GM18502 (cell line): ENCODE measurements at regions not wholly inside any gene's neighbourhood (a gene's known extent, or its start where the extent isn't known, plus 50 kb on each side); places are given as distances from the start of the nearest gene placed in this dataset.

Experiments used
- ATAC-seq: cut with Tn5 transposase; IDR thresholded peaks from one replicate; pipeline ENCODE4 v1.9.1; 2021; ENCODE audit warnings: mild to moderate bottlenecking; ENCODE audit not compliant: unreplicated experiment, poor library complexity

DNA sequence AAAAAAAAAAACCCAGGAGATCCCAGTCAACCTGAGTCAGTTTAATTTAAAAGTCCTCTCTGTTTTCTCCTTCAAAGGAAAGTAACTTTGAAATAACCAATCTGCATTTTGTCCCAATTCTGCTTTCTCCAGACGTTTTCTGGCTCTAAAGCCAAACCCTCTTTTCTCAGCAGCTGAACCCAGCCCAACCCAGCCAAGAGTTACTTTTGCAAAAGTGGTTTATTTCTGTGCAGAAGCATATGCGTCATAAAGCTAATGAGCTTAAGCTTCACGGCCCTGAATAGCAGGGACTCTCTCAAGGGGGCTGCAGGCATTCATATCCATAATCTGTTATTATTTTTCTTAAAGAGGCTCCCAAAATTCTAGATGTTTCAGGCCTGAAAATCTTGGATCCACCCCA is 176.6 kb downstream of the GALC start:
- no peak for ATAC-seq

DNA sequence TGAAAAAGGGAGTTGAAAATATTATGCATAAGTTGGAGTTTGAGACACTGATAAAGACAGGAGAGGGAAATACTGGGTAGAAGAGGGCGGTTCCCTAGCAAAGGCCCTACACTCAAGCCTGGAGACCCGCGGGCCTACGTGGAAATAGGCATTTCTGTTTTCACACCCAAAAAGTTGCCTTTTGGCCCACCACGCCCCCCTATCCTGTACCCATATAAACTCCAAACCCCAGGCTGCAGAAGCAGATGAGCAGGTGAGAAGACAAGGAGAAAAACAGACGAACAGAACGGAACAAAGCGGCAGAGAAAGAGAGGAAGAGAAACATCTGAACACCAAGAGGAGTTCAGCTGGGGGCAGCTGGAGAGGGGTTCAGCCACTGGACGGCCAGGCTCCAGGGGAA is 177.9 kb downstream of the GALC start:
- no peak for ATAC-seq

DNA sequence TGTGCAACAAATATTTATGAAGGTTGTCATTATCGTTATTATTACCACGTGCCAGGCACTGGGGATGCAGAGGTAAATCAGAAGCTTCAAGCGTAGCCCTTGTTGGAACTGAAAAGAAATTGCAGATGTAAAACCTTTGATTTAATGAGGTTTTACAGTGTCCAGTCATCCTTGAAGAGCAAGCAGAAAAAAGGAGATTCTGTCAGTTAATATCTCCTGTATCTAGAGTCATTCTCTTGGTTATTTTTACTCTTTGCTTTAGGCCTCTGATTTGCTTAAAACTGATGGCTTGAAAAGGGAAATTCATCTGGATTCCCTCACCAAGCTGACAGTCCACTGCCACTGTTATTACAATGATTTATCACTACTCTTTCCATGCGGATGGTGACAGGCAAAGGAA is 179.3 kb downstream of the GALC start:
- ATAC-seq = no peak

DNA sequence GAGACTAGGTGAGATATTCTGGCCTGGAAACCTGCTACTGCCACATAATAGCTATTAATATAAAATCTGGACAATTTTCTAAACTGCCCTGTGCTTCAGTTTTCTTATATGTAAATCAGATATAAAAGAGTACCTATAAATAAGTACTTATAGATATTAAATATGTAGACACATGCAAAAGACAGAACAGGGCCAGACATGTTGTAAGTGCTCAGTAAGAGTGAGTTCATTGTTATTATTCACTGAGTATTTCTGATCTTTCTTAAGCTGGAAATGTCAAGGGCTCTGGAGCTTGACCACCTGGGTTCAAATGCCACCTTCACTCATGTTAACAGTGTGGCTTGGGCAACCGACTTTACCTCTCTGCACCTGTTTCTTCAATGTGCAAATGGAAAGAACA is 179.8 kb downstream of the GALC start:
- ATAC-seq = no peak

DNA sequence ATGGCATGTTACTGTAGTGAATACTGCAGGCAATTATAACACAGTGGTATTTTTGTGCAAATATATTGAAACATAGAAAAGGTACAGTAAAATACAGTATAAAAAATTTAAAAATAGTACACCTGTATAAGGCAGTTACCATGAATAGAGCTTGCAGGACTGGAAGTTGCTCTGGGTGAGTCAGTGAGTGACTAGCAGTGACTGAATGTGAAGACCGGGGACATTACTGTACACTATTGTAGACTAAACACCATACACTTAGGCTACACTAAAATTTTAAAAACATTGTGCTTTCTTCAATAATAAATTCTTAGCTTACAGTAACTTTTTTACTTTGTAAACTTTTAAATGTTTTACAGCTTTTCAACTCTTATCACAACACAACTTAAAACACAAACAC is 181.7 kb downstream of the GALC start:
- no peak for ATAC-seq

DNA sequence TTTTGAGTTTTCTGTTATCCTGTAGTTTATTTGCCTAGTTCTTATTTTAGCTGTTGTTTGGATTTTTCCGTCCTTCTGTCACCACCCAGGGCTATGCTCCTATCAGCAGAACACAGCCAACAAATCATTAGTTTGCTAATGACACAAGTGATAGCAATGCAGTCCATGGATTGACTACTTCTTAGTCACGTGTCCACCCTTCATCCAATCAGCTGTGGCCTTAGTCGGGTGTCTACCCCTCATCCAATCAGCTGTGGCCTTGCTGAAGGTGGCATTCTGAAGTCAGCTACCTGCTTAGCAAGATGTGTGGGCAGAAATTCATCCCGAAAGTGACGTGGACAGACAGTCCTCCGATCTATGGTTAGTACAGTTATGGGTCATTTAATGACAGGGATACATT is 182.3 kb downstream of the GALC start:
- ATAC-seq = no peak

DNA sequence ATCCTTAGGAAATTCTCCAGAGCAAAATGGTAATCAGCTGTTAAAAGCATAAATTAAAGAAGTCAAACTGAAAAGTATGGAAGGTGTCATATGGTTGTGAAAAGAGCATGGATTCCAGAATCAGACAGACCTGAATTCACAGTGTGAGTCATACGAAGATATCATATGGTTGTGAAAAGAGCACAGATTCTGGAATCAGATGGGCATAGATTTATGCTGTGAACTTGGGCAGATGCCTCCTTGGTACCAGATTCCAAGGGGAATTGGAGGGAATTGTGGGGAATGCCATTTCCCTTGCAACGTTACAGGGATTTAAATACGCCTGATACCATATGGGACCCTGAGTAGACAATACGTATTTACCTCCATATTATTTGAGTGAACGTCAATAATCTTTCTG is 183.7 kb downstream of the GALC start:
- ATAC-seq = no peak

DNA sequence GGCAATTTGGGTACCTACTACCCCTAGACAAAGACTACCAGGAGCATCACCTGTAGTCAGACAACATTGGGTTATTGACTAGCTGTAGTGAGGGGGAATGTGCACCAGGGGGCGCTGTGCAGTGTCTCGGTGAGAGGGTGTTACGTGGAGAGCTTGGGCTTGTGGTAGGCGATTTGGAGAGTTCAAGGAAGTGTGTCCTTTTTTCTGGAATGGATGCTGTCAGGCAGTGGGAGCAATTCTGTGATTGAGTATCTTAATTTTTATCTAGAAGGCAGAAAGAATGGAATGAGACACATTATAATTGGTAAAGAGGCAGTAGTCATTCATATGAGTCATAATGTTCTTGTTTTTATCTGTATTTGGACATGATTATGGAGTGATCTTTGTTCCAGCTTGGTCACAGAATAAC is 187.7 kb downstream of the GALC start:
- peak; percentile 92 for ATAC-seq

DNA sequence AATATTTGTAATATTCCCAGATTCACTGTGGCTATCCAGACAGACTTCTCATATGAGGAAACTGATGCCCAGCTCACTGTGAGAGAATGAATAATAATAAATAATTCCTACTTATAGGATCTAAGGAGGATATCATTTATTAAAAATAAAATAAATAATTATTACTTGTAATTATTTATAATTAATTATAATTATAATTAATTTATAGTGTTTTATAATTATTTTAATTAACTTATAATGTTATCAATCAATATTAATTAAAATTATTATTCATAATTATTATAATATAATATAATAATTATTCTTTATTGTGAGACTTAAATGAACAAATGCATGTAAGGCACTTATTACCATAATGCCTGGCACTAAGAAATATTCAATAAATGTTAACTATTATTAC is 192.8 kb downstream of the GALC start:
- ATAC-seq = no peak

DNA sequence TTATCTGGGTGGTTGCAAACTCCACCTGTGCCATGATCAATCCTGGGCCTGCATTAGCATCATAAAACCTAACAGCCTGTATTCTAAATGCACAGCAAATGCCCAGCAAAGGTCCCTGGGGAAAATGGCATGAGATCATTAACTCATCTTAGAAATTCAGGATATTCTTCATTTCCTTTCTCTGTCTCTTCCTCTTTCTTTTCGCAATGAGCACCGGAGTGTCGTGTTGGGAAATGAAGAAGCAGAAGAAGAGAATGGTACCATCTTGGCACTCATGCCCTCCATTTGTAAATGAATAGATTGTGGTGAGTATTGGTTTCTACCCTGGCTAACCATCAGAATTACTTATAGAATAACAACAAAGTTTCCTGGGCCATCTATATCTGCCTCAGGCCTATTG is 193.6 kb downstream of the GALC start:
- ATAC-seq = no peak

DNA sequence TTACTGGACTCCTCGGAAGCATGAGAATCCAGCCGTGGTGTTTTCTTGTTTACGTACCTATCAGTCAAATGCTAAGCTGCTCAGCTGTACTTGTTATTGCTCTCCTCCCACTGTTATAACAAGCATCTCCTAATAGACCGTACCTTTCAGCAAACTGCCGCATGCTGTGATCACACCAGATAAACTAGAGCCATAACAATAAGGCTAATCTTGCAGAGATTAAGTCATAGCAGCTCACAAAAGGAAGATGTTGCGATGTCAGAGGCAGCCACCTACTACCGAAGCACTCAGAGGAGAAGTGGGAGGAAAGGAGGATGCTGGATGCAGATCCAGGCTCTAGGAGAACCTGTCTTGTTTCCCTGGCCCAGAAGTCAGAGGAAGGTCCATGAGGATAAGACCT is 196.0 kb downstream of the GALC start:
- no peak for ATAC-seq

DNA sequence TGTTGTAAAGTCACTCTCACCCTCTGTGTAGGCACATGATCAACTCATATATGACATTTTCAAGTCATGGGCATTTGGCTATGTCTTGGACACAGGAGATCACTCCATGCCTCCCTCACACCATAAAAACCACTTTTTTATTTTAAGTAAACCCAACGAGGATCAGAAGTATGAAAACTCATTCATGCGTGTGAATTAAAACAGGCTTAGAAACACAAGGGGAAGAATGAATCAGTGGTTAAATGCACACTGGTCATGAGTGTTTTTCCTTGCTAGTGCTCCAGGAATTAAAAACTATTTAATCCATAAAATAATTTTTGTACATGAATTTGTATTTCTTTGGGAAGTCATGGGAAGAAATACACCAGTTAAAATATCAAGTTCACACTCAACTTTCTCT is 198.4 kb downstream of the GALC start:
- no peak for ATAC-seq

DNA sequence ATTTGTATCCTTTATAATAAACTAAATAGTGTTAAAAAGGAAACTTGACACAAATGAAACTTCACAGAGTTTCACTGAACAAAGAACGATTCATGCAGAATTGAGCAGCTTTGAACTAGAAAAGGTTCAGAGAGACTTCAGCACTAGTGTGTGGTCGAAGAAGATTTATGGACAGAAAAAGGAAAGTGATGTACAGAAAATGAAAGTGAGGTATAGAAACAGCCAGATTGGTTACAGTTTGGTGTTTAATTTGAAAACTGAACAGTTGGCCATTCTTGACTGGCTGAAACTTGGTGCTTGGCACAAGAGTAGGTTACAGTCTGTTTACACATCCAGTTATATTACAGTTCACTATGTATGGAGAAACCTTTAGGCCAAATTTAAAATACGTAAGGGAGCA is 207.1 kb downstream of the GALC start:
- ATAC-seq = no peak

DNA sequence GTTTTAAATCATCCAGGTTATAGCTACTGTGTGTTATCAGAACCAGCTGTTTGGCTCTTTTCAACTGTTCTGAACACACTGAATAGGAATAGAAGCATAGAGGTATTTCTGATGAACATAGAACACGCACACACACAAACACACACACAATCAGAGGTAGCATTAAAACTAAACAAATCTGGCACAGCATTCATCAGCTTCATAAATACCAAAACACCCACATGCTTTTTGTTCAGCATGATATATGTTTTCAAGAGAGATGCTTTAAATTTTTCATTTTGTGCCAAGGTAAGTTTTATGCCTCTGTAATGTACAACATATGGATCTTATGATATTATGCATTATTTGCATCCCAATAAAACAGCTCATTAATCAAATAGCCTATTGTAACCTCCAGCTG is 208.6 kb downstream of the GALC start:
- ATAC-seq = no peak

DNA sequence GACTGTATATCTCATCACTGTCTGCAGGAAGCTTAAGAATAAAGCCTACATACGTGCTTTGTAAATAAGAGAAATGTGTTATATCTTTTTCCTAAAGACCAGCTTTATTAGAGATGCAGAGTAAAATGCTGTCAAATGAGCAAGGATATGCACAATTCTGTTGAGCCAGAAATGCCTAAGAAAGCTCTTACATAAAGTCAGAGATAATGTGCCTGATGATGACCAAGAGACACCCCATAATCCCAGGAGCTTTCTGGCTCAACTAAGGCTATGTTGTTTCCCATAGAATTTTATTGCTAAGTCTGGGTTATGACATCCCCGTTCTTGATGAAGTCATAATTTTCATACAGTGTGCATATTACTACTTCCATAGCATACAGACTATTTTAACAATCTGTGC is 209.9 kb downstream of the GALC start:
- no peak for ATAC-seq

DNA sequence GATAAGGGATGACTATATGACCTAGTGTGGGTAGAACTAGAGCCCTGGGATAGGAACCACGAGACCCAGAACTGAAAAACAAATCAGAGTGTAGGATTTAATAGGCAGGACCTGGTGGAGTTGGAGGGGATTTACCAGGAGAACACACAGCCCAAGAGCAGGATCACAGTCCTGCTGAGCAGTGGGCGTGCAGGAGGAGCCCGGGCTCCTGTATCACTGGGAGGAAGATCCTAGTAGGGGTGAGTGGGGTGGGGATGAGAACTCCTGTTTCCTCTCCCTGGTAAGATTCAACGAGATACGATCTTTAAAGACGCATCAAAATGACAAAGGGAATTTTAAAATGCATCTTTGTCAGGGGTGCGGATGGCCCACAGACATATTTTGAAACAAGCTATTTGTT is 220.1 kb downstream of the GALC start:
- no peak for ATAC-seq

DNA sequence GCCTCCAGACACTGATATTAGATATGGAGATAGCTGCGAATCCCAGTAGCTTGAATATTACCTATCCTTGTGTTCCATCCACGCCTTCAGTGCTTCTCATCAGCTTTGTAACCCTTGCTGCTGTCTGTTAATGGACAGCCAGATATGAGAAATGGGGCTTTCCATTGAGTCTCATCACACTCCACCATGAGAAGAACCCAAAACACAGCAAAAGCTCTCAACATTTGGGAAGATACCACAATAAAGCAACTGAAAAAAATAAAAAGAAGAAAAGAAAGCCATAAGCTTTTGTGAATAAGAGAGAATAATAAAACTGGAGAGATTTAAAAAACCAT is 225.4 kb downstream of the GALC start:
- peak; percentile 73 for ATAC-seq

DNA sequence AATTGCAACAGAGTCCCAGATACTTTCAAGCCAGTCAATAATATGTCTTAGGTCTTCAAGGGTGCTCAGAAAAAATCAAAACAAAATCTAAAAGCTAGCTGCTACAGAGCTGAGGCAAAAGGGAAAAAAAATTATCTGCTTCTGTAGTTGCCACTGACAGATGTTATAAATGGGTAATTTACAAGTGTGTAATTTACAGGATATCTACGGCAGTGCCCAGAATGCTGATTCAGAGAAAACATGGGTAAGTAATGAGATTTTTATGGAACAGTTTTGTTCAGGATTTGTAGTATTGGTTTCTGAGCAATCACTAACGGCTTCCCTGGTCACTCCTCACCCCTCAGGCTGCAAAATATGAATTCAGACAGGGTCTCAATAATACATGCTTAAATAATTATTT is 234.1 kb downstream of the GALC start:
- ATAC-seq = no peak

DNA sequence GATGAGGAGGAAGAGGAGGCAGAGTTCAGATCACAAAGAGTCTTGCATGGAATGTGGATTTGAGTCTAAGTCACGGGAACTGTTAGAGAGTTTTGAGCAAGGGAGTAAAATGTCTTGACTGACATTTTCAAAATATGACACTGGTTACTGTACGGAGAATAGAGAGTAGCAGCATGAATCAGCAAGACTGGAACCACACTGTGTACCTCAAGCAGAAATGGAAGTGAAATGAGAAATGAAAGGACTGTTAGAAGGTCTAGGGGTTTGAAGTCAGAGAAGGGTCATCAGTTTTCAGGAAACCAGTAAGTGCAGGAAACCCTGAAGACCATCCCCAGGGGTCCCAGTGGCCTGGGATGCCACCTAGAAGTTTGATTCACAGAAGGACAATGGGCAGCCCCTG is 236.3 kb downstream of the GALC start:
- no peak for ATAC-seq

DNA sequence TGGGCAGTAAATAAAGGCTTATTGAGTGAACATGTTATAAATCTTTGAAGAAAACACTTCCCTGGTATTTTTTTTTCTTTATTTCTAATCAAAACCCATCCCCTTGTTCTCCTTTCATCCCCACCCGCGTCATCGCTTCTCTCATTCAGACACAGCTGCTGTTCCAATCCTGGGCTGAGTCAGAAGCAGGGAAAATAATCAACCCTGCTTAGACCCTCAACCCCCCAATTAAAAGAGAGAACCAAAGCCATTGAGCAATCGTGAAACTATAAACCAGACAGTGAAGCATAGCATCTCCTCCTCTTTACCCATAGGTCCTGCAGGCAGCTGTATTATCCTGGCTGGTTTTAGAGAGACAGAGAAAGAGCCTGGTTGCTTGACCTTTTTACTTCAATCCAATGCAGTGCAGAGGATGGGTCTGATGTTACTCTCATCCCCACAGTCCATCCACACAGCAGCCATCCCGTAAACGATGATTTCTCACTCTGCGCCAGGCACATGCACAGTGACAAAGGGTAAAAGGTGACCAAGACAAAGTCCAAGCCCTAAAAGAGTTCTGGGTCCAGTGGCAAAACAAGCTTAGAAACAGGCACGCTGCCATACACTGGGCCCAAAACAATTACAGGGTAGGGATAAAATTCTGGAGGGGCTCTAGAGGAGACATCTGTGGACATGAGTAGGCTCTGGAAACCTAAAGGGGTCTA is 238.3 kb downstream of the GALC start:
- no peak for ATAC-seq

DNA sequence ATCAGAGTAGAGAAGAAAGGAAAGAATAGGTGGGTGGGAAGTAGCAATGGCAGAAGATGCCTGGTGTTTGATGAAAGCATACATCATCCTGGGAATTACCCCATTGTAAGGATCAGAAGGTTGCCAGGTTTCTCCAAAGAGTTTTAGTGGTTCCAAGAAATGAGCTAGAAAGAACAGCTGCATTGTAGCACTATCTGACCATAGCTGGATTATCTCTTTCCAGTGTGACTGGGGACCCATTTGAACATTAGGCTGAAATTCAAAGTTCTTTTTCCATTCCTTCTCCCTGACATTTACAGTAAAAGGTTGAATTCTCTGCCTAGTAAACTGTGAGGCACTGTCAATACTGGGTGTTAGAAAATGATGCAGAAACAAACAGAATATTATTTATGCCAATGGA is 244.4 kb downstream of the GALC start:
- ATAC-seq = no peak

DNA sequence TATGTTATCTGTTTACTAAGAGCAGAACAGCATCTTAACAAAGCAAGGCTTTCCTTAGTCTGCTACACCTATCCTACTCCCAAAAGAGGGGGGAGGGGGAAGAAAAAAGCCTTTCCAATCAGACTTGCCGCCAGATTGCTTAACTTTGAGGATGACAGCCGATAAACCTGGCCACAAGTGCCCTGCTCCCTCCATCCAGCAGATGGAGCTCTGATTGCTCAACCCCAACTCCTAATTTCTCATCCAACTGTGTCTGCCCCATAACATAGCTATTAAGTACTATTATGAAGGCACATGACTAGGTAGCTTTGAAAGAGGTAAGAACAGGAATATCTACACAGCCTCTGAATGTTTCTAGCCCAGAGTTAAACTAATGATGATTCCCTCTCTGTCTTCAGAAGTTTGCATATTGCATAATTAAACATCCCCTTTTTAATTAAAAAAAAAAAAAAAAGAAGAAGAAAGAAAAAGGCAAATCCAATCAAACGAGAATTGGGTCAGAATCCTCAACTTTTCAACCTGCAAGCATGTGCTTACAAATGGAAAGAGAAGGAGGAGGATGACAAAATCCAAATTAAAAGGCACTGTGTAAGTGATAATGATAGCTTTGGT is 247.4 kb downstream of the GALC start:
- peak; percentile 83 for ATAC-seq
